GM18511 (cell line): ENCODE measurements at regions not wholly inside any gene's neighbourhood (a gene's known extent, or its start where the extent isn't known, plus 50 kb on each side); places are given as distances from the start of the nearest gene placed in this dataset.

ENCODE experiments used
- ATAC-seq: cut with Tn5 transposase; IDR thresholded peaks from one replicate; pipeline ENCODE4 v1.9.1; 2021; ENCODE audit warnings: mild to moderate bottlenecking, moderate library complexity; ENCODE audit not compliant: unreplicated experiment

GRCh38 chr10:44593952-44594351 is 209.1 kb upstream of the CXCL12 start:
- no peak for ATAC-seq

GRCh38 chr10:44607116-44607515 is 222.2 kb upstream of the CXCL12 start:
- no peak for ATAC-seq

GRCh38 chr10:44618910-44619309 is 234.0 kb upstream of the CXCL12 start:
- ATAC-seq, result no peak

- ATAC-seq, result no peak
Observed at GRCh38 chr10:44619521-44619920, 234.6 kb upstream of the CXCL12 start.

GRCh38 chr10:44619975-44620374 is 235.1 kb upstream of the CXCL12 start:
- ATAC-seq, result no peak

- no peak for ATAC-seq
Observed at GRCh38 chr10:44627591-44628354, 242.9 kb upstream of the CXCL12 start.

GRCh38 chr10:44628921-44629320 is 244.0 kb upstream of the CXCL12 start:
- no peak for ATAC-seq

GRCh38 chr10:44635176-44635575 is 250.3 kb upstream of the CXCL12 start:
- no peak for ATAC-seq

- ATAC-seq, result no peak
Observed at GRCh38 chr10:44636625-44637024, 251.7 kb upstream of the CXCL12 start.

GRCh38 chr10:44640429-44640828 is 255.5 kb upstream of the CXCL12 start:
- ATAC-seq, result no peak

- peak; percentile 15 for ATAC-seq
Observed at GRCh38 chr10:44647473-44647872, 262.6 kb upstream of the CXCL12 start.

GRCh38 chr10:44647877-44648542 is 263.1 kb upstream of the CXCL12 start:
- ATAC-seq, result peak; percentile 83

- ATAC-seq, result no peak
Observed at GRCh38 chr10:44650691-44651661, 260.2 kb upstream of the TMEM72 start.

- no peak for ATAC-seq
Observed at GRCh38 chr10:44651834-44652233, 259.3 kb upstream of the TMEM72 start.

GRCh38 chr10:44659320-44659719 is 251.8 kb upstream of the TMEM72 start:
- no peak for ATAC-seq

- no peak for ATAC-seq
Observed at GRCh38 chr10:44660271-44660670, 250.9 kb upstream of the TMEM72 start.

- ATAC-seq, result no peak
Observed at GRCh38 chr10:44662051-44662450, 249.1 kb upstream of the TMEM72 start.

GRCh38 chr10:44668336-44668735 is 242.8 kb upstream of the TMEM72 start:
- no peak for ATAC-seq

GRCh38 chr10:44671319-44671718 is 239.8 kb upstream of the TMEM72 start:
- no peak for ATAC-seq

GRCh38 chr10:44673245-44673983 is 237.7 kb upstream of the TMEM72 start:
- ATAC-seq, result no peak
